Omental fat pad (tissue), 3 donors: ENCODE measurements at regions not wholly inside any gene's neighbourhood (a gene's known extent, or its start where the extent isn't known, plus 50 kb on each side); places are given as distances from the start of the nearest gene placed in this dataset.

Experiments used
- ATAC-seq: fragments of 150-250 bp; one replicate; pipeline ENCODE4 v1.9.1; 2016; ENCODE audit warnings: mild to moderate bottlenecking, moderate library complexity; ENCODE audit not compliant: low FRiP score
- DNase-seq: peaks from one replicate; pipeline ENCODE4 v3.0.0-alpha.2; 2019; ENCODE audit warnings: low spot score
- TF ChIP-seq, protein P1 (sequence below), 3 donors: fragments of 450-650 bp; IDR thresholded peaks; one replicate each; pipeline ENCODE4 v1.5.1; 2016 to 2017; ENCODE audit warnings: antibody characterized with exemption in 3 of 3, mild to moderate bottlenecking in 3 of 3, moderate library complexity in 2 of 3

GRCh38 chr4:180528003-180528402 is 1715.2 kb upstream of the TENM3 start:
- TF ChIP-seq, protein P1, sequence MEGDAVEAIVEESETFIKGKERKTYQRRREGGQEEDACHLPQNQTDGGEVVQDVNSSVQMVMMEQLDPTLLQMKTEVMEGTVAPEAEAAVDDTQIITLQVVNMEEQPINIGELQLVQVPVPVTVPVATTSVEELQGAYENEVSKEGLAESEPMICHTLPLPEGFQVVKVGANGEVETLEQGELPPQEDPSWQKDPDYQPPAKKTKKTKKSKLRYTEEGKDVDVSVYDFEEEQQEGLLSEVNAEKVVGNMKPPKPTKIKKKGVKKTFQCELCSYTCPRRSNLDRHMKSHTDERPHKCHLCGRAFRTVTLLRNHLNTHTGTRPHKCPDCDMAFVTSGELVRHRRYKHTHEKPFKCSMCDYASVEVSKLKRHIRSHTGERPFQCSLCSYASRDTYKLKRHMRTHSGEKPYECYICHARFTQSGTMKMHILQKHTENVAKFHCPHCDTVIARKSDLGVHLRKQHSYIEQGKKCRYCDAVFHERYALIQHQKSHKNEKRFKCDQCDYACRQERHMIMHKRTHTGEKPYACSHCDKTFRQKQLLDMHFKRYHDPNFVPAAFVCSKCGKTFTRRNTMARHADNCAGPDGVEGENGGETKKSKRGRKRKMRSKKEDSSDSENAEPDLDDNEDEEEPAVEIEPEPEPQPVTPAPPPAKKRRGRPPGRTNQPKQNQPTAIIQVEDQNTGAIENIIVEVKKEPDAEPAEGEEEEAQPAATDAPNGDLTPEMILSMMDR (IDR thresholded peaks at IDR 0.05): no peak
- no peak for ATAC-seq

GRCh38 chr4:180530787-180531186 is 1712.4 kb upstream of the TENM3 start:
- TF ChIP-seq, protein P1 (IDR thresholded peaks at IDR 0.05): no peak
- DNase-seq (no peak), ATAC-seq (no peak)

More at GRCh38 chr4:180528003-180528402, 1715.2 kb upstream of the TENM3 start:
- no peak for DNase-seq

DNA sequence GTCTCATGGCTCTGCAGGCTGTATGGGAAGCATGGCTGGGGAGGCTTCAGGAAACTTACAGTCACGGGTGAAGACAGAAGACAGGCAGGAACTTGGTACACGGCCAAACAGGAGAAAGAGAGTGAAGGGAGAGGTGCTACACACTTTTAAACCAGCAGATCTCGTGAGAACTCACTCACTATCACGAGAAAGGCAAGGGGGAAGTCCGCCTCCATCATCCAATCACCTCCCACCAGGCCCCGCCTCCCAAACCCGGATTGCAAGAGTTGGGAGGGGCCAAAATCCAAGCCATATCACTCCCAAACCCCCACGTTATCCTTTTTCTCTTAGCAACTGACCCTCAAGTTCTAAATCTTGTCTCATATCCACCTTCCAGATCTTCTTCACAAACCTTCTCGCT is 1710.5 kb upstream of the TENM3 start:
- DNase-seq (no peak), ATAC-seq (no peak)
- TF ChIP-seq, protein P1 (IDR thresholded peaks at IDR 0.05): no peak

- TF ChIP-seq, protein P1 (IDR thresholded peaks at IDR 0.05): no peak
- no peak for ATAC-seq
- no peak for DNase-seq
Measured at GRCh38 chr4:180538384-180539057, 1704.7 kb upstream of the TENM3 start.

DNA sequence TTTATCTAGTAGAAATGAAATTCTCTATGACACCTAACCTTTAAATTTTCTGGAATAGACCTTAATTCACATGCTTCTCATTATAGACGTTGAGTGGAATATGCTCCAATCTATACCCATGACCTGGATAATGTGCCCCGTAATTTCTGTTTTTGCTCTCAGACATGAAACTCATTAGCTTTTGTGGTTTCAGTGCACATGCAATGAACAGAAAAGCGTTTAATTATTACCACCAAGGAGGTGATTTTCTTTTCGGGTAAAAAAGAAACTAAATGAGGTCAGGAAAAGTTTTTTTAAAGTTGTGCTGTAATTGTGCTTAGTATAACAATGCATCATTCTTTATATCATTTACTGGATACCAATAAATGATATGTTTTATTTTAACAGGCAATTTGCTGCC is 1703.9 kb upstream of the TENM3 start:
- no peak for ATAC-seq
- TF ChIP-seq, protein P1 (IDR thresholded peaks at IDR 0.05): no peak
- no peak for DNase-seq

DNA sequence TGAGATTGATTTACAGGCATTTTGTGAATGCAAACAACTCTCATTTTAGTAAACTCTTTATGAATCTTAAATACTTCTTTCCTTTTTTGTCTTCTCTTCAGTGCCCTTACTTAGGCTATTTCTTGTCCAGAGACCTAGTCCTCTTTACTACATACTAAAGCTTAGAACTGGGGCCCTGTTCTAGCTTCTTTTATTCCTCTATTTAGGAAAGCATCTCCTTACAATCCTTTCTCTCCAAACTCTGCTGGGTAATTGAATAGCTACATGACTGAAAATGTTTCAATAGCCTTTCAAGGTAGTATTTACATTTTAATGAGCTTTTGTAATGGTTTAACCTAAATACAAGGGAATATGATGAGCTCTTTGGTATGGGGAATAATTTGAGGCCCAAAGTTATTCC is 1701.5 kb upstream of the TENM3 start:
- TF ChIP-seq, protein P1 (IDR thresholded peaks at IDR 0.05): no peak
- ATAC-seq: no peak
- DNase-seq: no peak

DNA sequence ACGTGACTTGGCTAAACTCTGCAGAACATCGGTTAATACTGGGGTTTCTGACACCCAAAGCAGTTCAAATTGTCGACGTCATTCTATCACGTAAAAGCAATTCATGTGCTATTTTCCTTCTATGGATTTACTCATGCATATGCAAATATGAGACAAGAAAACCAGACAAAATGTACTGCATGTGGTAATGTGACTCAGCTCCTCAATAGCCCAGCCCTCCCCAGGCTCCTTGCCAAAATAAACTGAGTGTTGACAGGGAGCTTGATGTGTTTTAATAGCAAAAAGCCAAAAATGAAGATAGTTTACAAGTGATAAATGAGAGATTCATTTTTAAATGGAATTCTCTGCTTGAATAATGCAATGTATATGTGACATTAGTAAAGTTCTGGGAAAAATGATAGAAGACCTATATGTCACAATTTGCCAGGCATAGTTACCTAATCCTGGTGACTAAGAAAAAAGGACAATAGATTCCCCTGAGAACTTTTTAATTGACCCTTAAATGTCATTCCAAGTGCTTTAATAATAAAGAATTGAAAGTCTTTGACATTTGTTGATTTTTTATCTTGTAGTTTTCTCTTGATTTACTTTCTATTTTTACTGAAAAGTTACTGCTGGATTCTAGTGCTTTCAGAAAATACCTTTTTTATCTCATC is 1700.6 kb upstream of the TENM3 start:
- TF ChIP-seq, protein P1 (IDR thresholded peaks at IDR 0.05): no peak
- ATAC-seq (peak; percentile 54), DNase-seq (no peak)
